Activated effector memory CD4-positive, alpha-beta T cell treated with anti-CD3 and anti-CD28 coated beads, Interleukin-2, amount 50 U/mL, for 16 hours (primary cell): ENCODE measurements at regions not wholly inside any gene's neighbourhood (a gene's known extent, or its start where the extent isn't known, plus 50 kb on each side); places are given as distances from the start of the nearest gene placed in this dataset.
"Not testable (repeated sequence)": the region's sequence is repeated elsewhere in the genome, so short reads cannot be mapped to it uniquely, and the experiment has no call there.

Experiments used
- DNase-seq: peaks from one replicate; pipeline ENCODE4 v3.0.0-alpha.2; 2020

GRCh38 chr2:43009448-43009847 is 217.0 kb downstream of the ZFP36L2 start:
- peak; percentile 21 for DNase-seq

- DNase-seq: peak; percentile 27
Observed at GRCh38 chr2:43008388-43008787, 216.0 kb upstream of the HAAO start.

- no peak for DNase-seq
Observed at GRCh38 chr2:43007901-43008300, 215.5 kb upstream of the HAAO start.

GRCh38 chr2:43006834-43007543 is 214.6 kb upstream of the HAAO start:
- peak; percentile 27 for DNase-seq

GRCh38 chr2:43005975-43006833 is 213.8 kb upstream of the HAAO start:
- DNase-seq: peak; percentile 38

GRCh38 chr2:43005245-43005974 is 213.0 kb upstream of the HAAO start:
- no peak for DNase-seq

- no peak for DNase-seq
Observed at GRCh38 chr2:43004879-43005244, 212.5 kb upstream of the HAAO start.

GRCh38 chr2:43004126-43004865 is 211.9 kb upstream of the HAAO start:
- not testable (repeated sequence) for DNase-seq

GRCh38 chr2:43003702-43004101 is 211.3 kb upstream of the HAAO start:
- no peak for DNase-seq

- DNase-seq: no peak
Observed at GRCh38 chr2:43001787-43002468, 209.5 kb upstream of the HAAO start.

- no peak for DNase-seq
Observed at GRCh38 chr2:43001055-43001378, 208.6 kb upstream of the HAAO start.

- DNase-seq: no peak
Observed at GRCh38 chr2:43000242-43001054, 208.1 kb upstream of the HAAO start.

GRCh38 chr2:42999856-43000241 is 207.5 kb upstream of the HAAO start:
- no peak for DNase-seq

- DNase-seq: no peak
Observed at GRCh38 chr2:42999391-42999841, 207.0 kb upstream of the HAAO start.

GRCh38 chr2:42998721-42999120 is 206.3 kb upstream of the HAAO start:
- no peak for DNase-seq

- no peak for DNase-seq
Observed at GRCh38 chr2:42996528-42996927, 204.1 kb upstream of the HAAO start.

- no peak for DNase-seq
Observed at GRCh38 chr2:42995752-42996422, 203.5 kb upstream of the HAAO start.

GRCh38 chr2:42989283-42990081 is 197.1 kb upstream of the HAAO start:
- DNase-seq: peak; percentile 14

GRCh38 chr2:42988055-42988454 is 195.7 kb upstream of the HAAO start:
- DNase-seq: peak; percentile 14
